Fibroblast of mammary gland (primary cell): ENCODE measurements at regions not wholly inside any gene's neighbourhood (a gene's known extent, or its start where the extent isn't known, plus 50 kb on each side); places are given as distances from the start of the nearest gene placed in this dataset.

Experiments
- DNase-seq: peaks from one replicate; pipeline ENCODE4 v3.0.0-alpha.2; 2010; ENCODE audit warnings: low read depth
- H3K4me3 ChIP-seq: 2 replicates; pipeline ENCODE4 v1.5.1; 2011; ENCODE audit warnings: low read depth, mild to moderate bottlenecking, low read length, moderate library complexity; ENCODE audit not compliant: control insufficient read depth
- CTCF ChIP-seq: conservative IDR thresholded peaks from 2 replicates; pipeline ENCODE4 v1.5.1; 2011; ENCODE audit warnings: low read depth, low read length, inconsistent platforms; ENCODE audit not compliant: control insufficient read depth, insufficient read depth

DNA sequence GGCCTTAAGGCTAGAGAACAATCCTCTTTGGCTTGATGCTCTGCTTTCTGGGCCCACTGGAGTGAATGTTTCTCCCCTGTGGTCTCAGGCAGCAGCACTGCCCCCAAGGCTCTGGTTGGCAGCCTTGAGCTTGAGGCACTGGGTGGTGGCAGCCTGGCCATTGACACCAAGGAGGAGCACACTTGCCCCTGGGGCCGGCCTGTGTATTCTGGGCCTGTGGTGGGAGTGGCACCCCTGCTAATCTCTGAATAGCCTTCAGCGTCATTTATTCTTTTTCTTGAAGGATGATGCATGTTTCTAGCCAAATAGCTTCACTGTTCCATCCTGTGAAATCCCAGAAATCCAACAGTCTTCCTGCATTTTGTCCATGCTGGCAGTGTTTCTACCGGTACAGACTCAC, 191.4 kb downstream of the OLFM4 start:
- no peak overlapping the region for H3K4me3 ChIP-seq
- DNase-seq, result no peak
- TF ChIP-seq CTCF, result no peak

GRCh38 chr13:53237696-53238095, 209.1 kb downstream of the OLFM4 start:
- no peak for TF ChIP-seq CTCF
- DNase-seq, result no peak
- no peak overlapping the region for H3K4me3 ChIP-seq

GRCh38 chr13:53238261-53238660, 209.6 kb downstream of the OLFM4 start:
- no peak for TF ChIP-seq CTCF
- no peak overlapping the region for H3K4me3 ChIP-seq
- no peak for DNase-seq

DNA sequence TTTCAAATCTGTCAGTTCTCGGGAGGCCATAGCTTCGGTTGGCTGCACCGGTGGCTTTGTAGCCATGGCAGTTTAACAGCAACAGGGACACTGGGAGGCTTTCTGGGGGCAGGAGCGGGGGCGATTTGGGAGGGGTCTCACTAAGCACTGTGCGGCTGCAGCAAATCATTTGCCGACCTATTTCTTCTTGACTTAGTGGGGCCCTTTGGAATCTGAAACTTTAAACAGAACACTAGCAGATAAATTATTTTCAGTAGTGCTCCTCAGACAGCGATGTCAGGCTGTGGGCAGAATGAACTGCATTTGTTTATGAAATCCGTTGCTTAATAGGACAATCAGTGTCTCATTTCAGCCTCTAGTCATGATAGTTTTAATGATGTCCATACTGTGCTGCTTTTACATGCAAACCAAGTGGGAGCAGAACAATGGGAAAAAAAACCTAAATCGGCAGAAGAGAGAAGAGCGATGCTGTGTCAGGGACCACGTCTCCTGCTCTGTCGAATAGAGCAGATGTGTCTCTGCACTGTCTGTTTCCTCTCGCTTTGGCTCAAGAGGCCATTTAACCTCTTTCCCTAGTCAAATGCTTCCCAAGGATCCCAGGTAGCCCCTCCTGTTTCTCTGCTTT, 211.9 kb downstream of the OLFM4 start:
- H3K4me3 ChIP-seq, result no peak overlapping the region
- no peak for TF ChIP-seq CTCF
- no peak for DNase-seq

- no peak for TF ChIP-seq CTCF
- no peak overlapping the region for H3K4me3 ChIP-seq
- no peak for DNase-seq
Observed at GRCh38 chr13:53241891-53242348, 213.3 kb downstream of the OLFM4 start.

GRCh38 chr13:53249236-53249635, 220.6 kb downstream of the OLFM4 start:
- no peak for TF ChIP-seq CTCF
- DNase-seq, result no peak
- H3K4me3 ChIP-seq, result no peak overlapping the region
